ENCODE measurements at regions not wholly inside any gene's neighbourhood (a gene's known extent, or its start where the extent isn't known, plus 50 kb on each side); places are given as distances from the start of the nearest gene placed in this dataset.

DNA sequence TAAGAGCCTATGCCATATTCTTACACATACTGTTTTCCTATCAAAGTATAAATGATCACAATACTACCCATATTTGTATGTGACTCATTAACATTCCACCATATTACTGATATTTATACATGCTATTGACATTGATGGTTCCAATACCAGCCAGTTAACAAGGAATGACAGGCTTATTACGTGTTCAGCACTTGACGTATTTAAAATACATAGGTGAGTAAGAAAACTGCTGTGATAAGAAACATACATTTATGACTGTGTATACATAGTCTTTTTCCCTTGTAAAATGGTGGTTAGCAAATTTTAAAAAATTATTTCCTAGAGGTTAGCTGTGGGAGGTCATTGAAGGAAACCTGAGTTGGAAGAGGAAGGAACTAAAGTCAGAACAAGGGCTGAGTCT lies 81.1 kb upstream of the NEUROD6 start:
- H3K9me3 ChIP-seq = no peaks in the 10 kb centered on the region
- no peak overlapping the region for H3K27ac ChIP-seq (replicated peaks in 1 of 4)
- WGBS = 75% methylated on average over 2 of the region's 2 CpGs
- no peak for TF ChIP-seq CTCF (IDR thresholded peaks at IDR 0.05)
- TF ChIP-seq POLR2AphosphoS5 (IDR thresholded peaks at IDR 0.05) = no peak
- no peak for TF ChIP-seq POLR2A (IDR thresholded peaks at IDR 0.05; ENCODE audit: low read depth)
- no peak for TF ChIP-seq EP300 (IDR thresholded peaks at IDR 0.05)
- no peaks in the 10 kb centered on the region for H3K36me3 ChIP-seq
- intact Hi-C loops (cut with DNase I) = no loop called here
- no peak overlapping the region for H3K4me3 ChIP-seq
- no peaks in the 10 kb centered on the region for H3K4me1 ChIP-seq
- DNase-seq (ENCODE audit: extremely low spot score) = no peak
- peaks cover 0 to 7% (median 0%) of the 10 kb centered on the region in 4 donors for H3K27me3 ChIP-seq

DNA sequence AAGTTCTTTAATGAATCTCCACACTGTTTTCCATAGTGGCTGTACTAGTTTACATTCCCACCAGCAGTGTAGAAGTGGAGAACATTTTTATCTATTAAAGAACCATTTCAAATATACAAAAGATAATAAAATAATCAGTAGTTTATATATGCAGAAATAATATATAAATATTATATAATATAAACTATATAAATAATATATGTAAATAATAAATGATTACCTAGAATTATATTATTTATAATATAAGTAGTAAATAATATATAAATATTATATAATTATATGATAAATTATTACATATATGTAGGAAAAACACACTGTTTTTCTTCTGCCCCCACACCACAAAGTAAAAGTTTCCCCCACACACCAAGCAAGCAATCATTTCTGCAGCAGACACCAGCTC lies 83.5 kb upstream of the NEUROD6 start:
- Histone ChIP-seq H3K9me3 (no peaks in the 10 kb centered on the region), H3K36me3 (no peaks in the 10 kb centered on the region), H3K27me3 (peaks cover 0 to 7% (median 0%) of the 10 kb centered on the region in 4 donors), H3K27ac (replicated peaks in 1 of 4) (no peak overlapping the region), H3K4me3 (no peak overlapping the region), H3K4me1 (no peaks in the 10 kb centered on the region)
- TF ChIP-seq EP300 (IDR thresholded peaks at IDR 0.05) (no peak), POLR2AphosphoS5 (IDR thresholded peaks at IDR 0.05) (no peak), CTCF (IDR thresholded peaks at IDR 0.05) (no peak), POLR2A (IDR thresholded peaks at IDR 0.05; ENCODE audit: low read depth) (no peak)
- intact Hi-C loops (cut with DNase I) = no loop called here
- DNase-seq (ENCODE audit: extremely low spot score) = no peak

GRCh38 chr7:31432176-31432575 lies 81.7 kb upstream of the ITPRID1 start:
- DNase-seq (ENCODE audit: extremely low spot score) = peak; percentile 86
- H3K36me3 ChIP-seq = no peaks in the 10 kb centered on the region
- H3K27ac ChIP-seq (replicated peaks in 1 of 4) = no peak overlapping the region
- no peaks in the 10 kb centered on the region for H3K4me1 ChIP-seq
- no peak overlapping the region for H3K4me3 ChIP-seq
- no peaks in the 10 kb centered on the region for H3K9me3 ChIP-seq
- peaks cover 0 to 3% (median 0%) of the 10 kb centered on the region in 4 donors for H3K27me3 ChIP-seq
- intact Hi-C loops (cut with DNase I) = no loop called here
- TF ChIP-seq CTCF (IDR thresholded peaks at IDR 0.05) (no peak), POLR2A (IDR thresholded peaks at IDR 0.05; ENCODE audit: low read depth) (no peak), EP300 (IDR thresholded peaks at IDR 0.05) (no peak), POLR2AphosphoS5 (IDR thresholded peaks at IDR 0.05) (no peak)

- 60% methylated on average over 6 of the region's 6 CpGs for WGBS
- Histone ChIP-seq H3K27me3 (peaks cover 0 to 3% (median 0%) of the 10 kb centered on the region in 4 donors), H3K4me3 (no peak overlapping the region), H3K36me3 (no peaks in the 10 kb centered on the region), H3K9me3 (no peaks in the 10 kb centered on the region), H3K4me1 (no peaks in the 10 kb centered on the region), H3K27ac (replicated peaks in 1 of 4) (no peak overlapping the region)
- no peak for DNase-seq (ENCODE audit: extremely low spot score)
- no peak for TF ChIP-seq CTCF (IDR thresholded peaks at IDR 0.05)
- TF ChIP-seq EP300 (IDR thresholded peaks at IDR 0.05) = no peak
- no peak for TF ChIP-seq POLR2AphosphoS5 (IDR thresholded peaks at IDR 0.05)
- no peak for TF ChIP-seq POLR2A (IDR thresholded peaks at IDR 0.05; ENCODE audit: low read depth)
- intact Hi-C loops (cut with DNase I) = no loop called here
Measured at GRCh38 chr7:31432836-31433340, 81.0 kb upstream of the ITPRID1 start.

DNA sequence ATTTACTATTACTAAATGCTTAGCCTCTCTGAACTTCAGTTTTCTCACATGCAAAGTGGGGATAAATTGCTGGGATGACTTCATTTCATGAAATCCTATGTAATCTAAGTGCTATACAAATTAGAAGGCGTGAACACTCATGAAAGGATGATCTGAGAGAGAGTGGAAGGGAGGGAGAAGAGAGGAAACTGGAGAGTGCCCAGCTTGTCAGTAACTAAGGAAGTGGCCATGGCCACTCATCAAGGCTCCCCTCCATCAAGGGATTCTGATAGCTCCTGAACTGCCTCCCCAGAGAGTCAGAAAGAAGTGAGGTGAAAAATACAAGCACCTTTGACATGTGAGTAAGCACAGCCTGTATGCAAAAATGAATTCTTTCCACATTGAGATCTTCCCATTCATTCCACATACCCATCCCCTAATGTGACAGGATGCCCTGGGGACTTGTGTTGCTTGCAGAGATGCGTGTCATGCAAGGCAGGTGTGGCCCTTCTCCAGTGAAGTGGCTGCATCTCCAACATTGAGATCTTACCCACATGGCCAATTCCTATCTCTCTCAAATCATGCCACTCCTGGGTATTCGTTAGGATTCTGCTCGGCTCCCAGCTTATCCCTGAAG lies 76.5 kb upstream of the ITPRID1 start:
- 74% methylated on average over 4 of the region's 4 CpGs for WGBS
- DNase-seq (ENCODE audit: extremely low spot score) = peak; percentile 77
- no peak overlapping the region for H3K27ac ChIP-seq (replicated peaks in 1 of 4)
- no peaks in the 10 kb centered on the region for H3K9me3 ChIP-seq
- H3K4me3 ChIP-seq = no peak overlapping the region
- intact Hi-C loops (cut with DNase I) = no loop called here
- no peaks in the 10 kb centered on the region for H3K27me3 ChIP-seq
- H3K36me3 ChIP-seq = no peaks in the 10 kb centered on the region
- H3K4me1 ChIP-seq = no peaks in the 10 kb centered on the region
- TF ChIP-seq EP300 (IDR thresholded peaks at IDR 0.05) = no peak
- TF ChIP-seq CTCF (IDR thresholded peaks at IDR 0.05) = no peak
- TF ChIP-seq POLR2AphosphoS5 (IDR thresholded peaks at IDR 0.05) = no peak
- TF ChIP-seq POLR2A (IDR thresholded peaks at IDR 0.05; ENCODE audit: low read depth) = no peak
